A673 (cell line): ENCODE measurements at regions not wholly inside any gene's neighbourhood (a gene's known extent, or its start where the extent isn't known, plus 50 kb on each side); places are given as distances from the start of the nearest gene placed in this dataset.

Experiments
- BruUV-seq: library from RNA; stranded (reverse); fragments of 400-500 nt; replicated peaks from 2 replicates; lab custom pipeline; 2021; lab: Mats Ljungman, UMichigan
- CTCF ChIA-PET: fragments of 300-600 bp; sonication (Branson Sonifier 250); formaldehyde crosslinking; loops from one replicate; lab custom pipeline; 2022; ENCODE audit warnings: antibody characterized with exemption; lab: Charles Lee
- POLR2A ChIA-PET: fragments of 300-600 bp; sonication (Branson Sonifier 250); formaldehyde crosslinking; loops from one replicate; lab custom pipeline; 2022; ENCODE audit warnings: antibody characterized with exemption; ENCODE audit not compliant: low non-redundant PET; lab: Charles Lee
- DNase-seq: peaks from one replicate; pipeline ENCODE4 v3.0.0-alpha.2; 2015; ENCODE audit warnings: low spot score
- H3K27ac ChIP-seq: fragments of 200-600 bp; sonication (generic); 2 replicates; pipeline ENCODE4 v1.5.1; 2016; ENCODE audit warnings: mixed run types, low read depth, mild to moderate bottlenecking, mixed read lengths, antibody characterized with exemption, low read length; ENCODE audit not compliant: poor library complexity, severe bottlenecking
- H3K27me3 ChIP-seq: fragments of 200-600 bp; sonication (generic); replicated peaks from 2 replicates; pipeline ENCODE4 v1.6.1; 2017; ENCODE audit warnings: mixed run types, low read depth, mild to moderate bottlenecking, mixed read lengths, antibody characterized with exemption, low read length; ENCODE audit not compliant: insufficient read depth, poor library complexity
- H3K36me3 ChIP-seq: fragments of 200-600 bp; sonication (generic); 2 replicates; pipeline ENCODE4 v1.6.1; 2016; ENCODE audit warnings: mixed run types, mild to moderate bottlenecking, mixed read lengths, antibody characterized with exemption, low read length; ENCODE audit not compliant: insufficient read depth, poor library complexity, severe bottlenecking
- H3K4me1 ChIP-seq: fragments of 200-600 bp; sonication (generic); 2 replicates; pipeline ENCODE4 v1.6.1; 2017; ENCODE audit warnings: mixed run types, mild to moderate bottlenecking, mixed read lengths, antibody characterized with exemption, low read length; ENCODE audit not compliant: insufficient read depth, poor library complexity, severe bottlenecking
- H3K4me3 ChIP-seq: fragments of 200-600 bp; sonication (generic); 2 replicates; pipeline ENCODE4 v1.5.1; 2016; ENCODE audit warnings: low read depth, mixed run types, mild to moderate bottlenecking, mixed read lengths, low read length; ENCODE audit not compliant: poor library complexity, severe bottlenecking
- H3K9me3 ChIP-seq: fragments of 200-600 bp; sonication (generic); 2 replicates; pipeline ENCODE4 v1.6.1; 2016; ENCODE audit warnings: mixed run types, low read depth, mild to moderate bottlenecking, mixed read lengths, antibody characterized with exemption, low read length; ENCODE audit not compliant: poor library complexity, severe bottlenecking
- EZH2 ChIP-seq: fragments of 200-600 bp; sonication (generic); IDR thresholded peaks from 2 replicates; pipeline ENCODE4 v1.6.1; 2017; ENCODE audit warnings: borderline replicate concordance, low read depth, mild to moderate bottlenecking, mixed read lengths, antibody characterized with exemption, low read length; ENCODE audit not compliant: poor library complexity, severe bottlenecking
- intact Hi-C: fragments of 100-400 bp; cut with micrococcal nuclease; formaldehyde crosslinking; loops from one replicate; pipeline ENCODE4 v1.10.0; 2022; ENCODE audit not compliant: unreplicated experiment
- TF ChIP-seq, protein P1 (sequence below): fragments of 300-800, 200-600 bp; sonication (generic); conservative IDR thresholded peaks from 2 replicates; pipeline ENCODE4 v1.5.1; 2017; ENCODE audit warnings: low read depth, mild to moderate bottlenecking, antibody characterized with exemption, low read length, moderate library complexity, mixed read lengths

DNA sequence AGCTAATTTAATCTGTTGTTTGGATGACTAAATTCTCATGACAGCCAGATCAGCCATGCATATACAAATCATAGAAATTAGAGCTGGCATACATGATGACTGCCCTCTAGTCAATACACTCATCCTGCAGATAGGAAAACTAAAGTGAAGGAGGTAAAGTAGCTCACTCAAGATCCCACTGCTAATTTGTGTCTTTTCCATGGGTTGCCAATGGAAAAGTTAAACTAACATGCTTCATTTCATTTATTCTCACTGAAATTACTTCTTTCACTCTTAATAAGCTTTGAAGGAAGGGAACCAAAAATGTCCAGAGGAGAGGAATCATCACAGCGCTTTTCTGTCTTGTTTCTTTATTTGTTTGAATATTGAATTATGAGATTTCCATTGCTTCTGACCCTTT, 308.2 kb downstream of the GJA1 start:
- intact Hi-C loops: no loop called here
- no TSS peak for BruUV-seq
- no peaks in the 10 kb centered on the region for H3K9me3 ChIP-seq
- no peaks in the 10 kb centered on the region for H3K36me3 ChIP-seq
- no peaks in the 10 kb centered on the region for H3K27me3 ChIP-seq
- ChIA-PET CTCF (no interaction called here), POLR2A (no interaction called here)
- no peak overlapping the region for H3K4me3 ChIP-seq
- H3K4me1 ChIP-seq: no peaks in the 10 kb centered on the region
- TF ChIP-seq EZH2: no peak
- TF ChIP-seq, protein P1, sequence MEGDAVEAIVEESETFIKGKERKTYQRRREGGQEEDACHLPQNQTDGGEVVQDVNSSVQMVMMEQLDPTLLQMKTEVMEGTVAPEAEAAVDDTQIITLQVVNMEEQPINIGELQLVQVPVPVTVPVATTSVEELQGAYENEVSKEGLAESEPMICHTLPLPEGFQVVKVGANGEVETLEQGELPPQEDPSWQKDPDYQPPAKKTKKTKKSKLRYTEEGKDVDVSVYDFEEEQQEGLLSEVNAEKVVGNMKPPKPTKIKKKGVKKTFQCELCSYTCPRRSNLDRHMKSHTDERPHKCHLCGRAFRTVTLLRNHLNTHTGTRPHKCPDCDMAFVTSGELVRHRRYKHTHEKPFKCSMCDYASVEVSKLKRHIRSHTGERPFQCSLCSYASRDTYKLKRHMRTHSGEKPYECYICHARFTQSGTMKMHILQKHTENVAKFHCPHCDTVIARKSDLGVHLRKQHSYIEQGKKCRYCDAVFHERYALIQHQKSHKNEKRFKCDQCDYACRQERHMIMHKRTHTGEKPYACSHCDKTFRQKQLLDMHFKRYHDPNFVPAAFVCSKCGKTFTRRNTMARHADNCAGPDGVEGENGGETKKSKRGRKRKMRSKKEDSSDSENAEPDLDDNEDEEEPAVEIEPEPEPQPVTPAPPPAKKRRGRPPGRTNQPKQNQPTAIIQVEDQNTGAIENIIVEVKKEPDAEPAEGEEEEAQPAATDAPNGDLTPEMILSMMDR: no peak
- DNase-seq: no peak
- H3K27ac ChIP-seq: no peak overlapping the region

DNA sequence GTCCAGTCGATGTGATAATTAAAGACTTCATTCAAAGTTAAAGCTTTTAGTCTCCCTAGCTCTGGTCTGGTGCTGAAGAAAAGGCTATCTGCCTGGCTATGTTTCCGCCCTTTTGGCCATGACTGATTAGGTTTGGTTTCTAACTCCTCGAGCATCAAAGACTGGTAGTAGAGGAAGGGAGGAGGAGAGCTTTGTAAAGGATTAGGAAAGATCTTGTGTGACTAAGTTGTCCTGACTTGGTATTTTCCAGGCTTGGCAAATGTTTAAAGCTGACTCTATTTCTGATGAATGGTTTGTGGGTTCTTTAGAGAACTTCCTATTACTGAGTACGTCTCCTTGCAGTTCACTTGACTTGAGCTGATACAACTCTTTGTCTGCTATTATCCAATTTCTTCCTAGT, 312.9 kb downstream of the GJA1 start:
- Histone ChIP-seq H3K27ac (no peak overlapping the region), H3K4me3 (no peak overlapping the region), H3K9me3 (no peaks in the 10 kb centered on the region), H3K27me3 (no peaks in the 10 kb centered on the region), H3K4me1 (no peaks in the 10 kb centered on the region), H3K36me3 (no peaks in the 10 kb centered on the region)
- intact Hi-C loops: no loop called here
- CTCF ChIA-PET: no interaction called here
- POLR2A ChIA-PET: no interaction called here
- DNase-seq: no peak
- TF ChIP-seq EZH2: no peak
- TF ChIP-seq, protein P1: no peak
- BruUV-seq: no TSS peak

DNA sequence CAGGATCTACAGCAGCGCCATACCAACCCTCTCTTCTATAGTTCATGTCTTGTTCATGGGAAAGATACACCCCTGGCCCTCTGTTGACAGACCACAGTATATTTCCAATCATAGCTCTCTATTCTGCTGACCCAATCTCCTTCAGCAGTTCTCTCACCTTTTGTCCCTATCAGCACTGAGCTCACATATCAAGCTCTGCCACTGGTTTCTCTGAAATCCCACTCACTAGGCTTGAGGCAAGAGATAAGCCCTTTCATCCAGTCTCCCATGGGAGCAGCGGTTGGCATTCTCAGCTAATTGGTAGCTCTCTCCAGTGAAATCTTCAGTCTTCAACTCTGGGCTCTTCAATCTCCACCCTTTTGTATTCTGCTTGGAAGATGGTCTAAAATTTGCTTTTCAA, 313.4 kb downstream of the GJA1 start:
- POLR2A ChIA-PET: no interaction called here
- no peaks in the 10 kb centered on the region for H3K4me1 ChIP-seq
- CTCF ChIA-PET: no interaction called here
- BruUV-seq: no TSS peak
- TF ChIP-seq EZH2: no peak
- TF ChIP-seq, protein P1: no peak
- peak; percentile 49 for DNase-seq
- no peak overlapping the region for H3K27ac ChIP-seq
- intact Hi-C loops: no loop called here
- H3K4me3 ChIP-seq: no peak overlapping the region
- H3K9me3 ChIP-seq: no peaks in the 10 kb centered on the region
- H3K36me3 ChIP-seq: no peaks in the 10 kb centered on the region
- H3K27me3 ChIP-seq: no peaks in the 10 kb centered on the region
